ENCODE measurements at regions not wholly inside any gene's neighbourhood (a gene's known extent, or its start where the extent isn't known, plus 50 kb on each side); places are given as distances from the start of the nearest gene placed in this dataset.
A peak's percentile ranks its signal among the peaks of the same experiment; 100 is the strongest.

GRCh38 chr6:125546841-125547251, 202.6 kb upstream of the HEY2 start:
- DNase-seq = no peak

GRCh38 chr6:125547381-125547780, 202.1 kb upstream of the HEY2 start:
- no peaks in the 10 kb centered on the region for H3K9me3 Mint-ChIP-seq
- no peak for DNase-seq
- H3K27ac Mint-ChIP-seq = no peak overlapping the region
- H3K4me3 Mint-ChIP-seq = no peak overlapping the region
- H3K27me3 Mint-ChIP-seq (ENCODE audit: low read depth, poor library complexity) = no peaks in the 10 kb centered on the region
- peaks cover 16% of the 10 kb centered on the region for H3K4me1 Mint-ChIP-seq
- H3K36me3 Mint-ChIP-seq (ENCODE audit: low read depth) = no peaks in the 10 kb centered on the region
- no peak for TF ChIP-seq CTCF (IDR thresholded peaks at IDR 0.05)

More at GRCh38 chr6:125546841-125547251, 202.6 kb upstream of the HEY2 start:
- TF ChIP-seq CTCF (IDR thresholded peaks at IDR 0.05) = no peak
- Mint-ChIP-seq H3K36me3 (ENCODE audit: low read depth) (no peaks in the 10 kb centered on the region), H3K27ac (no peak overlapping the region), H3K4me3 (no peak overlapping the region), H3K4me1 (peaks cover 16% of the 10 kb centered on the region), H3K27me3 (ENCODE audit: low read depth, poor library complexity) (no peaks in the 10 kb centered on the region), H3K9me3 (peaks cover 5% of the 10 kb centered on the region)

- Mint-ChIP-seq H3K27me3 (ENCODE audit: low read depth, poor library complexity) (no peaks in the 10 kb centered on the region), H3K36me3 (ENCODE audit: low read depth) (no peaks in the 10 kb centered on the region), H3K4me1 (peaks cover 16% of the 10 kb centered on the region), H3K9me3 (no peaks in the 10 kb centered on the region), H3K4me3 (no peak overlapping the region), H3K27ac (no peak overlapping the region)
- TF ChIP-seq CTCF (IDR thresholded peaks at IDR 0.05) = no peak
- DNase-seq = no peak
Measured at GRCh38 chr6:125549202-125549884, 200.1 kb upstream of the HEY2 start.

- peaks cover 25% of the 10 kb centered on the region for H3K4me1 Mint-ChIP-seq
- no peak overlapping the region for H3K4me3 Mint-ChIP-seq
- no peaks in the 10 kb centered on the region for H3K27me3 Mint-ChIP-seq (ENCODE audit: low read depth, poor library complexity)
- TF ChIP-seq CTCF (IDR thresholded peaks at IDR 0.05) = no peak
- no peaks in the 10 kb centered on the region for H3K36me3 Mint-ChIP-seq (ENCODE audit: low read depth)
- no peaks in the 10 kb centered on the region for H3K9me3 Mint-ChIP-seq
- DNase-seq = no peak
- peak overlapping the region; percentile 82 for H3K27ac Mint-ChIP-seq
Measured at GRCh38 chr6:125550892-125551291, 198.5 kb upstream of the HEY2 start.

- Mint-ChIP-seq H3K27ac (no peak overlapping the region), H3K9me3 (no peaks in the 10 kb centered on the region), H3K4me3 (no peak overlapping the region), H3K4me1 (peaks cover 36% of the 10 kb centered on the region), H3K36me3 (ENCODE audit: low read depth) (no peaks in the 10 kb centered on the region), H3K27me3 (ENCODE audit: low read depth, poor library complexity) (no peaks in the 10 kb centered on the region)
- no peak for TF ChIP-seq CTCF (IDR thresholded peaks at IDR 0.05)
- no peak for DNase-seq
Measured at GRCh38 chr6:125552819-125553218, 196.6 kb upstream of the HEY2 start.

- H3K36me3 Mint-ChIP-seq (ENCODE audit: low read depth) = no peaks in the 10 kb centered on the region
- no peaks in the 10 kb centered on the region for H3K9me3 Mint-ChIP-seq
- no peak overlapping the region for H3K27ac Mint-ChIP-seq
- no peak for TF ChIP-seq CTCF (IDR thresholded peaks at IDR 0.05)
- DNase-seq = no peak
- no peaks in the 10 kb centered on the region for H3K27me3 Mint-ChIP-seq (ENCODE audit: low read depth, poor library complexity)
- H3K4me3 Mint-ChIP-seq = no peak overlapping the region
- H3K4me1 Mint-ChIP-seq = peaks cover 45% of the 10 kb centered on the region
Measured at GRCh38 chr6:125554456-125554855, 195.0 kb upstream of the HEY2 start.

All from nephron progenitor cell (in vitro differentiated cells).